ENCODE measurements at regions not wholly inside any gene's neighbourhood (a gene's known extent, or its start where the extent isn't known, plus 50 kb on each side); places are given as distances from the start of the nearest gene placed in this dataset.

DNA sequence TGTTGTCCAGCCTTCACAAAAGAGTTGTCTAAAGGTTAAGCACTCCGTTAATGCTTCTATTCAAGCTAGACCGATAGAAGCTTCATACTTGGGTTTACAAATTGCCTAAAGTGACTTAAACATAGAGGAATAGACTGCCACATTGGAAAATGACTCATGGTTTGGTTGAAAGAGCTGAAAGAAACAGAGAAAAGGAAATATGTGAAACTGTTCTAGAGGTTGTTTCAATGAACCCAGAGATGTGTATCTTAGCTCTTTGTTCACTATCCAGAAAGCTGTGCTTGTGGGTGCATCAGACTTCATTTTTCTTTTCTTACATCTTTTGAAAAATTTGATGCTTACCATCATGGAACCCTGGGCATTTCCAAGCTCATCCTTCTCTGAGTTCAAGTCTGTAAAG, 736.2 kb downstream of the INHBA start:
- H2BK120ac ChIP-seq (ENCODE audit: low read depth, low read length, poor library complexity, severe bottlenecking): no peak overlapping the region
- no peak overlapping the region for H3T11ph ChIP-seq (ENCODE audit: low read length)
- Mint-ChIP-seq H3K27me3 (ENCODE audit: low read depth) (no peaks in the 10 kb centered on the region), H3K4me1 (peaks cover 6 to 7% of the 10 kb centered on the region in 2 experiments; a peak in 3 of 4 replicates), H3K4me3 (no peak overlapping the region), H3K27ac (no peak overlapping the region; a peak in 1 of 7 replicates), H3K9me3 (peaks cover 0 to 8% of the 10 kb centered on the region in 2 experiments; a peak in 3 of 5 replicates), H3K36me3 (ENCODE audit: insufficient read depth in 1 of 3, low read depth in 3 of 3) (0 out of 7 replicates have a peak, but pooled peaks cover 0 to under 1% (median 0%) of the 10 kb centered on the region in 3 experiments)
- H3K79me2 ChIP-seq (ENCODE audit: insufficient read depth, low read length): no peaks in the 10 kb centered on the region
- H2BK12ac ChIP-seq (ENCODE audit: insufficient read length, low read depth, low read length): no peak overlapping the region
- H3K23me2 ChIP-seq (ENCODE audit: insufficient read length, low read depth, low read length, poor library complexity, severe bottlenecking): no peaks in the 10 kb centered on the region
- no peaks in the 10 kb centered on the region for H3K4me1 ChIP-seq (ENCODE audit: insufficient read depth, low read length)
- no peaks in the 10 kb centered on the region for H3K27me3 ChIP-seq (ENCODE audit: insufficient read depth, low read length)
- no peak overlapping the region for H3K4me2 ChIP-seq (ENCODE audit: insufficient read depth, insufficient read length, low read length)
- no peak overlapping the region for H2AFZ ChIP-seq (ENCODE audit: low read length)
- H2BK15ac ChIP-seq (ENCODE audit: low read depth, low read length): no peak overlapping the region
- H2AK5ac ChIP-seq (ENCODE audit: insufficient read length, low read length): no peak overlapping the region
- no peak overlapping the region for H4K8ac ChIP-seq (replicated peaks; ENCODE audit: insufficient read length, low read depth, low read length)
- H3K9me3 ChIP-seq (ENCODE audit: control insufficient read depth, low read depth, low read length): no peaks in the 10 kb centered on the region
- TF ChIP-seq, protein P1, sequence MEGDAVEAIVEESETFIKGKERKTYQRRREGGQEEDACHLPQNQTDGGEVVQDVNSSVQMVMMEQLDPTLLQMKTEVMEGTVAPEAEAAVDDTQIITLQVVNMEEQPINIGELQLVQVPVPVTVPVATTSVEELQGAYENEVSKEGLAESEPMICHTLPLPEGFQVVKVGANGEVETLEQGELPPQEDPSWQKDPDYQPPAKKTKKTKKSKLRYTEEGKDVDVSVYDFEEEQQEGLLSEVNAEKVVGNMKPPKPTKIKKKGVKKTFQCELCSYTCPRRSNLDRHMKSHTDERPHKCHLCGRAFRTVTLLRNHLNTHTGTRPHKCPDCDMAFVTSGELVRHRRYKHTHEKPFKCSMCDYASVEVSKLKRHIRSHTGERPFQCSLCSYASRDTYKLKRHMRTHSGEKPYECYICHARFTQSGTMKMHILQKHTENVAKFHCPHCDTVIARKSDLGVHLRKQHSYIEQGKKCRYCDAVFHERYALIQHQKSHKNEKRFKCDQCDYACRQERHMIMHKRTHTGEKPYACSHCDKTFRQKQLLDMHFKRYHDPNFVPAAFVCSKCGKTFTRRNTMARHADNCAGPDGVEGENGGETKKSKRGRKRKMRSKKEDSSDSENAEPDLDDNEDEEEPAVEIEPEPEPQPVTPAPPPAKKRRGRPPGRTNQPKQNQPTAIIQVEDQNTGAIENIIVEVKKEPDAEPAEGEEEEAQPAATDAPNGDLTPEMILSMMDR (conservative IDR thresholded peaks at IDR 0.05): no peak
- no peak overlapping the region for H3K14ac ChIP-seq (ENCODE audit: insufficient read depth, low read length)
- no CpG with 5 or more reads among the region's 2 CpGs for WGBS (ENCODE audit: extremely low coverage, insufficient read length, low lambda C conversion rate)
- H2BK20ac ChIP-seq (ENCODE audit: low read depth, low read length, poor library complexity, severe bottlenecking): no peak overlapping the region
- no peak overlapping the region for H3K27ac ChIP-seq (ENCODE audit: insufficient read length, low read depth, low read length)
- H3K4ac ChIP-seq (ENCODE audit: low read depth, low read length): no peak overlapping the region
- no peak overlapping the region for H3K23ac ChIP-seq (ENCODE audit: insufficient read length, low read depth, low read length)
- H4K91ac ChIP-seq (ENCODE audit: insufficient read length, low read depth, low read length): no peak overlapping the region
- no peaks in the 10 kb centered on the region for H3K79me1 ChIP-seq (ENCODE audit: insufficient read depth, low read depth, low read length, poor library complexity, severe bottlenecking)
- DNase-seq: no peak
- H4K20me1 ChIP-seq (ENCODE audit: control insufficient read depth, insufficient read depth, insufficient read length): no peaks in the 10 kb centered on the region
- H2BK5ac ChIP-seq (ENCODE audit: insufficient read length, low read length): no peak overlapping the region
- H4K5ac ChIP-seq (ENCODE audit: insufficient read length, low read depth, low read length): no peak overlapping the region
- no peak overlapping the region for H3K9ac ChIP-seq (ENCODE audit: extremely low read depth, insufficient read length, low read length)
- H3K18ac ChIP-seq (ENCODE audit: insufficient read length, low read depth, low read length): no peak overlapping the region
- no peak overlapping the region for H3K56ac ChIP-seq (ENCODE audit: insufficient read length, low read depth, low read length)

All from H9 (cell line).